ENCODE measurements at regions not wholly inside any gene's neighbourhood (a gene's known extent, or its start where the extent isn't known, plus 50 kb on each side); places are given as distances from the start of the nearest gene placed in this dataset.

DNA sequence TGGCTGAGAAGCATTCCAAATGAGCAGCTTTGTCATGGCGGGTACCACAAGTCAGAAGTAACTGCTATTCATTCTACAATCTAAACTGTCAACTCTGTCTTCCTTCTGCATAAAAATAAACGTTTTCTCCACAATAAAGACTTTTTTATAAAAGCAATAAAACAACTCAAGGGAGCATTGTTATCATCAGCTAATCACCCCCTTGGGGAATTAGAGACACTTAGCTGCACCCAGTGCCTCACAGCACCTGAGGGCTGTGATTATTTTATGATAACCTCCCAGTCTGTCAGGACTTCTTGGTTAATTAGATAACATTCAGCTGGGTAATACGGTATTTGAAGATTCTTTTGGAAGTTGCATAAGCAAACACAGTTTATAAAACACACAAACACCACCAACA, 155.6 kb downstream of the PPP1R3A start:
- TF ChIP-seq POLR2AphosphoS5 (IDR thresholded peaks at IDR 0.05) (no peak), EP300 (IDR thresholded peaks at IDR 0.05; ENCODE audit: low read depth) (no peak), POLR2A (IDR thresholded peaks at IDR 0.05) (no peak)
- TF ChIP-seq, protein P1, sequence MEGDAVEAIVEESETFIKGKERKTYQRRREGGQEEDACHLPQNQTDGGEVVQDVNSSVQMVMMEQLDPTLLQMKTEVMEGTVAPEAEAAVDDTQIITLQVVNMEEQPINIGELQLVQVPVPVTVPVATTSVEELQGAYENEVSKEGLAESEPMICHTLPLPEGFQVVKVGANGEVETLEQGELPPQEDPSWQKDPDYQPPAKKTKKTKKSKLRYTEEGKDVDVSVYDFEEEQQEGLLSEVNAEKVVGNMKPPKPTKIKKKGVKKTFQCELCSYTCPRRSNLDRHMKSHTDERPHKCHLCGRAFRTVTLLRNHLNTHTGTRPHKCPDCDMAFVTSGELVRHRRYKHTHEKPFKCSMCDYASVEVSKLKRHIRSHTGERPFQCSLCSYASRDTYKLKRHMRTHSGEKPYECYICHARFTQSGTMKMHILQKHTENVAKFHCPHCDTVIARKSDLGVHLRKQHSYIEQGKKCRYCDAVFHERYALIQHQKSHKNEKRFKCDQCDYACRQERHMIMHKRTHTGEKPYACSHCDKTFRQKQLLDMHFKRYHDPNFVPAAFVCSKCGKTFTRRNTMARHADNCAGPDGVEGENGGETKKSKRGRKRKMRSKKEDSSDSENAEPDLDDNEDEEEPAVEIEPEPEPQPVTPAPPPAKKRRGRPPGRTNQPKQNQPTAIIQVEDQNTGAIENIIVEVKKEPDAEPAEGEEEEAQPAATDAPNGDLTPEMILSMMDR (IDR thresholded peaks at IDR 0.05), result no peak
- Histone ChIP-seq H3K27ac (no peak overlapping the region), H3K9me3 (no peaks in the 10 kb centered on the region), H3K36me3 (no peaks in the 10 kb centered on the region), H3K4me3 (no peak overlapping the region), H3K4me1 (peaks cover 0 to 3% (median 0%) of the 10 kb centered on the region in 4 donors), H3K27me3 (no peaks in the 10 kb centered on the region)
- WGBS, 2 donors (ENCODE audit: low coverage in 1 of 2), result 31 to 36% methylated on average over 3 of the region's 3 CpGs
- intact Hi-C loops (cut with DNase I; ENCODE audit: low total_unique reads) (no loop called here), in situ Hi-C loops (cut with MboI; ENCODE audit: low pct_ligation_motif_present in 1 of 4, low pct_unique_long_range_greater_than_20kb in 1 of 4, low sequenced_read_pairs in 3 of 4) (no loop called here)
- no peak for DNase-seq

DNA sequence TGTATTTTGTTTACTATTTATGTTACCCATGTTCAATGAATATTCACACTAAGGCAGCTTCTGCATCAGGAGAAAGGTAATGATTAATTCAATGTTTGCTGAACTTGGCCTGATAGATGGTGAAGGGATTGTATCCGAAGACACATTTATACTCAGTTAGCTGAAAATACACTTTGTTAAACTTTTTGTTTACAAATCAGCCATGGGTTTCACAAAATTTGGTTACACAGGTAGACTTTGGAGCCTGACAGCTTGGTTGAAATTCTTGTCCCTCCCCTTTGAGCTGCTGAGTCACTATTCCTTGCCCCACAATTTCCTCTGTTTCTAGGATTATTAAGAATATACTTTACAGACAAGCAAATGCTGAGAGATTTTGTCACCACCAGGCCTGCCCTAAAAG, 162.6 kb downstream of the PPP1R3A start:
- in situ Hi-C loops (cut with MboI; ENCODE audit: low pct_ligation_motif_present in 1 of 4, low pct_unique_long_range_greater_than_20kb in 1 of 4, low sequenced_read_pairs in 3 of 4), result no loop called here
- no peak for DNase-seq
- Histone ChIP-seq H3K4me3 (no peak overlapping the region), H3K9me3 (no peaks in the 10 kb centered on the region), H3K4me1 (no peaks in the 10 kb centered on the region), H3K36me3 (no peaks in the 10 kb centered on the region), H3K27me3 (no peaks in the 10 kb centered on the region), H3K27ac (no peak overlapping the region)
- WGBS, 2 donors (ENCODE audit: low coverage in 1 of 2), result 87% methylated on average over 1 of the region's 1 CpG; no CpG with 5 or more reads in 1 of the 2 donors
- intact Hi-C loops (cut with DNase I; ENCODE audit: low total_unique reads), result no loop called here
- TF ChIP-seq POLR2AphosphoS5 (IDR thresholded peaks at IDR 0.05), result no peak
- TF ChIP-seq POLR2A (IDR thresholded peaks at IDR 0.05), result no peak
- TF ChIP-seq, protein P1 (IDR thresholded peaks at IDR 0.05), result no peak
- TF ChIP-seq EP300 (IDR thresholded peaks at IDR 0.05; ENCODE audit: low read depth), result no peak

DNA sequence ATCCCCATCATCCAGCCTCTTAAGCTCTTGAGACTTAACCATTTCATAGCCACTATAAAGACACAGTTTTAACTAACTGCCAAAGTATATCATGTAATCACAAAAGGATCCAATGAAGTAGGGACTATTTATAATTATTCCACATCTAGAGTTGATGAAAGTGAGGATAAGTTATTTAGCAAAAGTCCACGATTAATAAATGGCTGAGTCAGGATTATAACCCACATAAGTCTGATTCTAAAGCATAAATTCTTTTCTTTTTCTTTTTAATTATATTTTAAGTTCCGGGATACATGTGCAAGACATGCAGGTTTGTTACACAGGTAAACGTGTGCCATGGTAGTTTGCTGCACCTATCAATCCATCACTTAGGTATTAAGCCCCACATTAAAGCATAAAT, 166.1 kb downstream of the PPP1R3A start:
- intact Hi-C loops (cut with DNase I; ENCODE audit: low total_unique reads), result no loop called here
- H3K4me1 ChIP-seq, result no peaks in the 10 kb centered on the region
- in situ Hi-C loops (cut with MboI; ENCODE audit: low pct_ligation_motif_present in 1 of 4, low pct_unique_long_range_greater_than_20kb in 1 of 4, low sequenced_read_pairs in 3 of 4), result no loop called here
- H3K27me3 ChIP-seq, result no peaks in the 10 kb centered on the region
- no peak for DNase-seq
- no peak overlapping the region for H3K4me3 ChIP-seq
- no peaks in the 10 kb centered on the region for H3K36me3 ChIP-seq
- 74 to 77% methylated on average over 3 of the region's 3 CpGs for WGBS, 2 donors (ENCODE audit: low coverage in 1 of 2)
- no peaks in the 10 kb centered on the region for H3K9me3 ChIP-seq
- no peak overlapping the region for H3K27ac ChIP-seq
- no peak for TF ChIP-seq POLR2A (IDR thresholded peaks at IDR 0.05)
- no peak for TF ChIP-seq POLR2AphosphoS5 (IDR thresholded peaks at IDR 0.05)
- TF ChIP-seq, protein P1 (IDR thresholded peaks at IDR 0.05), result no peak
- no peak for TF ChIP-seq EP300 (IDR thresholded peaks at IDR 0.05; ENCODE audit: low read depth)

DNA sequence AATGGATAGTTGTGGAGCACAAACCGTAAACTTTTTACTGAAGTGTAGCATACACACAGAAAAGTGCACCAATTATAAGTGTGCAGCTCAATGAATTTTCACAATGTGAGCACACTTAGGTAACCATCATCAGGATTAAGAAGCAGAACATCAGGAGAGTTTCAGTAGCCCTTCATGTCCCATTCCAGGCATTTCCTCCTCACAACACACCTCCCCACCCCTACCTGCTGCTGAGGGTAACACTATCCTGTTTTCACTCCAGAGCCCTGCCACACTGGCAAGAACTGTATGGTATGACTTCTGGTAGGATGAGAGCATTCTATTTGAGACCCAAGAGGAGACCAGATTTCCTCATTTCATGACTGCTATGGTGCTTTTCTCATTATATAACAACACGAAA, 166.5 kb downstream of the PPP1R3A start:
- in situ Hi-C loops (cut with MboI; ENCODE audit: low pct_ligation_motif_present in 1 of 4, low pct_unique_long_range_greater_than_20kb in 1 of 4, low sequenced_read_pairs in 3 of 4), result no loop called here
- Histone ChIP-seq H3K9me3 (no peaks in the 10 kb centered on the region), H3K36me3 (no peaks in the 10 kb centered on the region), H3K4me3 (no peak overlapping the region), H3K4me1 (no peaks in the 10 kb centered on the region), H3K27ac (no peak overlapping the region), H3K27me3 (no peaks in the 10 kb centered on the region)
- WGBS, 2 donors (ENCODE audit: low coverage in 1 of 2), result 51 to 54% methylated on average over 2 of the region's 2 CpGs
- no peak for DNase-seq
- TF ChIP-seq, protein P1 (IDR thresholded peaks at IDR 0.05), result no peak
- TF ChIP-seq POLR2A (IDR thresholded peaks at IDR 0.05), result no peak
- TF ChIP-seq EP300 (IDR thresholded peaks at IDR 0.05; ENCODE audit: low read depth), result no peak
- no peak for TF ChIP-seq POLR2AphosphoS5 (IDR thresholded peaks at IDR 0.05)
- intact Hi-C loops (cut with DNase I; ENCODE audit: low total_unique reads), result no loop called here

Data from transverse colon (tissue), 4 donors.